Activated naive CD4-positive, alpha-beta T cell treated with anti-CD3 and anti-CD28 coated beads, Interleukin-2, amount 10 ng/mL, durations not matched to agents 7 days and 5 days (primary cell): ENCODE measurements at regions not wholly inside any gene's neighbourhood (a gene's known extent, or its start where the extent isn't known, plus 50 kb on each side); places are given as distances from the start of the nearest gene placed in this dataset.

Source experiments
- CTCF ChIA-PET: fragments of 350-600 bp; sonication (Branson Sonifier 250); formaldehyde crosslinking; loops from one replicate; lab custom pipeline; 2021; ENCODE audit warnings: antibody characterized with exemption; lab: Charles Lee
- DNase-seq: peaks from one replicate; pipeline ENCODE4 v3.0.0-alpha.2; 2020
- H3K27ac Mint-ChIP-seq: one replicate; pipeline ENCODE4 v1.8.0; 2021; ENCODE audit warnings: mild to moderate bottlenecking, moderate library complexity, mixed read lengths
- H3K27me3 Mint-ChIP-seq: one replicate; pipeline ENCODE4 v1.8.0; 2021; ENCODE audit warnings: mild to moderate bottlenecking, mixed read lengths
- H3K36me3 Mint-ChIP-seq: one replicate; pipeline ENCODE4 v1.8.0; 2021; ENCODE audit warnings: mixed read lengths
- H3K4me1 Mint-ChIP-seq: one replicate; pipeline ENCODE4 v1.8.0; 2021; ENCODE audit warnings: mixed read lengths
- H3K4me3 Mint-ChIP-seq: one replicate; pipeline ENCODE4 v1.8.0; 2021; ENCODE audit warnings: mild to moderate bottlenecking, moderate library complexity, mixed read lengths
- H3K9me3 Mint-ChIP-seq: one replicate; pipeline ENCODE4 v1.8.0; 2021; ENCODE audit warnings: mixed read lengths

GRCh38 chr2:120940726-120941256 lies 205.1 kb downstream of the GLI2 start:
- Mint-ChIP-seq H3K4me1 (no peaks in the 10 kb centered on the region), H3K27me3 (no peaks in the 10 kb centered on the region), H3K36me3 (no peaks in the 10 kb centered on the region), H3K4me3 (no peak overlapping the region), H3K27ac (no peak overlapping the region), H3K9me3 (no peaks in the 10 kb centered on the region)
- DNase-seq: no peak
- CTCF ChIA-PET: interaction anchor here (0.6 kb wide), 1 partner anchor 15 kb away, joined by 3 read pairs; no protein-coding TSS in a partner anchor

DNA sequence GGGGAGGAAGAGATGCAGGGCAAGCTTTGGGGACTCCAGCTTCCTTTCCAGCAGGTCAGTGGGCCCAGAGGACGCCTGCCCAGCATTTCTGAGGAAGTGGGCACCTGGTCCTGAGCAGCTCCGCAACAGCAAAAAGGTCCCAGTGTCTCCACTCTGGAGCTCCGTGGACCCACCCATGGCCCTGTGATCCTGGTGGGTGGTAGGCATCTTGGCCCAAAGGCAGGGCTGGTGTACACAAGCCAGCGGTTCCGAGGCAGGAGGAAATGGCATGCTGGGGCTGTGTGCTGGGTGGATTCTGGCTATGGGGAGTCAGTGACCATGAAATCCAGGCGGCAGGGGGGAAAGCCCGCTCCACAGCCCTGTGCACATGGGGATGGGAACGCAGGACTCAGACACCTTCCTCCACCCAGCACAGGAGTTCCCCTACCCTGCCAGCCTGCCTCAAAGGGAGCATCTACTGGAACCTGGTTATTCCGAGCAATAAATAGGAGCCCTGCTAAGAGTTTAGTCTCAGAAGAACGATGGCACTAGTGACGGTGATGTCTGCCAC lies 206.0 kb downstream of the GLI2 start:
- H3K27ac Mint-ChIP-seq: no peak overlapping the region
- H3K4me1 Mint-ChIP-seq: no peaks in the 10 kb centered on the region
- no peak for DNase-seq
- H3K36me3 Mint-ChIP-seq: no peaks in the 10 kb centered on the region
- H3K27me3 Mint-ChIP-seq: no peaks in the 10 kb centered on the region
- CTCF ChIA-PET: interaction anchor here (0.6 kb wide), 1 partner anchor 15 kb away, joined by 3 read pairs; no protein-coding TSS in a partner anchor
- no peaks in the 10 kb centered on the region for H3K9me3 Mint-ChIP-seq
- H3K4me3 Mint-ChIP-seq: no peak overlapping the region

GRCh38 chr2:120942658-120943057 lies 207.0 kb downstream of the GLI2 start:
- Mint-ChIP-seq H3K9me3 (no peaks in the 10 kb centered on the region), H3K36me3 (no peaks in the 10 kb centered on the region), H3K4me1 (no peaks in the 10 kb centered on the region), H3K4me3 (no peak overlapping the region), H3K27ac (no peak overlapping the region), H3K27me3 (no peaks in the 10 kb centered on the region)
- no peak for DNase-seq
- CTCF ChIA-PET: no interaction called here

DNA sequence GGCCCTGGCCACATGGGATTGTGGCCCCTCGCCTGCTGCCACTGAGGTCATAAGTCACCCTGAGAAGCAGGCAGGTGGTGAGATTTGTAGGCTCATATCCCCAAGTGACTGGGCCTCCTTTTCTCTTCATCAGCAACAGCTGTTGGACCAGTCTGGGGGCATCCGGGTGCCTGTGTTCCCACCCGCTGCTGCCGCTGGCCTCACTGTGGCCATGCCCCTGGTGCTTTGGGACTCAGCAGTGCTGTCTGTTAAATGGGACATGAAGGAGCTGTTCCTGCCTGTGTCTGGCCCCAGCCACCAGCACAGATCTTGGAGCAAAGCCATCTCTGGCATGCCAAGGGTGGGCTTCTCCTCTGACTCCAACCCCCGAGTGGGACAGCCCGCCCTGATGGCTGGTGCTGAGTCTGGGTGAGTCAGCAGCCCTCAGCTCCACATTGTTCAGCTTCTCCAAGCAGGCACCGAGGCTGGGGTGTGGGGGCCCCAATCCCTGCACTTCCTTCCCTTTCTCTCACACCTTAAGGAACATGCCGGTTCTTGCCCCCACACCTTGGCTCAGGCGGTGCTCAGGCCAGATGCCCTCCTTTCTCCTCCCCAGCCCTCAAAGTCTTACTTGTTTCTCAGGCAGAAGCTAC lies 207.9 kb downstream of the GLI2 start:
- Mint-ChIP-seq H3K9me3 (no peaks in the 10 kb centered on the region), H3K27ac (no peak overlapping the region), H3K4me1 (no peaks in the 10 kb centered on the region), H3K36me3 (no peaks in the 10 kb centered on the region), H3K4me3 (no peak overlapping the region), H3K27me3 (no peaks in the 10 kb centered on the region)
- DNase-seq: no peak
- CTCF ChIA-PET: no interaction called here

GRCh38 chr2:120944575-120944974 lies 208.9 kb downstream of the GLI2 start:
- no peak overlapping the region for H3K27ac Mint-ChIP-seq
- no peak for DNase-seq
- CTCF ChIA-PET: no interaction called here
- no peaks in the 10 kb centered on the region for H3K36me3 Mint-ChIP-seq
- H3K27me3 Mint-ChIP-seq: no peaks in the 10 kb centered on the region
- no peaks in the 10 kb centered on the region for H3K4me1 Mint-ChIP-seq
- H3K9me3 Mint-ChIP-seq: no peaks in the 10 kb centered on the region
- no peak overlapping the region for H3K4me3 Mint-ChIP-seq

GRCh38 chr2:120945091-120945490 lies 209.4 kb downstream of the GLI2 start:
- CTCF ChIA-PET: no interaction called here
- H3K36me3 Mint-ChIP-seq: no peaks in the 10 kb centered on the region
- H3K4me1 Mint-ChIP-seq: no peaks in the 10 kb centered on the region
- no peaks in the 10 kb centered on the region for H3K9me3 Mint-ChIP-seq
- no peak overlapping the region for H3K27ac Mint-ChIP-seq
- no peak for DNase-seq
- H3K4me3 Mint-ChIP-seq: no peak overlapping the region
- no peaks in the 10 kb centered on the region for H3K27me3 Mint-ChIP-seq

DNA sequence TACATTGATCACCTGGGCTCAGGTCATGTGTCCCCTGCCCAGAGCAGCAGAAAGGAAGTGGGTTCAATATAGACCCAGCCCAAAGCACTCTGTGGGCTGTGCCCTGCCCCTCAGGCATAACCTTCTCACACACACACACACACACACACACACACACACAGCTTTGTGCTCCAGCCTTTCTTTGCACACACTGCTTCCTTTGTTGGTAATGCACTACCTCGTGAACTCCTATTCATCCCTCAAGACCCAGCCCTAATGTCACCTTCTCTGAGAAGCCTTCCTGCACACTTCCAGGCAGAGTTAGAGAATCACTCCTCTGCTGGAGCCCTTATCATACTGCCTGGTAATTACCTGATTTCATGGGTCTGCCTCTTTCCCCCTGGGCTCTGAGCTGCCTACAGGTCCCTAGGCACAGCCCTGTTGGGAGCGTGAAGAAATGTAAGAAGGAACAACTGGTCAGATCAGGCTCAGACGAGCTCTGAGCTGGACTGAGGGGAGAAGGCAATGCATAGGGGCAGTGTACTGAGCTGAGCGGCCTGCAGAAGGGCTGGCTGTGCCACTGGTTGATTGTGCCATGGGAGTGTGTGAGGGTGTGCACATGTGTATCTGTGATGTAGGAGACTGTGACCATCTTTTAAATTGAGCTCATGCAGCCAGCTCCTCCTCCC lies 210.3 kb downstream of the GLI2 start:
- H3K4me1 Mint-ChIP-seq: no peaks in the 10 kb centered on the region
- no peak overlapping the region for H3K27ac Mint-ChIP-seq
- H3K4me3 Mint-ChIP-seq: no peak overlapping the region
- DNase-seq: no peak
- CTCF ChIA-PET: no interaction called here
- no peaks in the 10 kb centered on the region for H3K27me3 Mint-ChIP-seq
- no peaks in the 10 kb centered on the region for H3K36me3 Mint-ChIP-seq
- H3K9me3 Mint-ChIP-seq: no peaks in the 10 kb centered on the region

DNA sequence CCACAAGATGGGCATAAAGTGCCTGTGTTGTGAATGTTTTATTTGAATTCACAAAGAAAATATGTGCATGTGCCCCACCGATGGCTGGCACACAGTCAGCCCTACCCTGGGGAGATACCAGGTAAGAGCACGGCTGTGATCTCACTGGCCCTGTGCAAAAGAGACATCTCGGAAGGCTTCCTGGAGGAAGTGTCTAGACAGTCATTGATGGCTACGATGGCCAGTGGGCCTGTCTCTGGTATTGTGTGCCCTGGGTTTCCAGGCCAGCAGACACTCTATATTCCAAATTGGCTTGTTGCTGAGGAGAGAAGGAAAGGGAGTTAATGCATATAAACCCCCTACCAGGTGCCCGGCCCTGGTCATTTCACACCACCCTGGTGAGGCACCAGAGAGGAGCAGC lies 211.7 kb downstream of the GLI2 start:
- Mint-ChIP-seq H3K4me1 (no peaks in the 10 kb centered on the region), H3K27ac (no peak overlapping the region), H3K4me3 (no peak overlapping the region), H3K27me3 (no peaks in the 10 kb centered on the region), H3K9me3 (no peaks in the 10 kb centered on the region), H3K36me3 (no peaks in the 10 kb centered on the region)
- CTCF ChIA-PET: no interaction called here
- no peak for DNase-seq

DNA sequence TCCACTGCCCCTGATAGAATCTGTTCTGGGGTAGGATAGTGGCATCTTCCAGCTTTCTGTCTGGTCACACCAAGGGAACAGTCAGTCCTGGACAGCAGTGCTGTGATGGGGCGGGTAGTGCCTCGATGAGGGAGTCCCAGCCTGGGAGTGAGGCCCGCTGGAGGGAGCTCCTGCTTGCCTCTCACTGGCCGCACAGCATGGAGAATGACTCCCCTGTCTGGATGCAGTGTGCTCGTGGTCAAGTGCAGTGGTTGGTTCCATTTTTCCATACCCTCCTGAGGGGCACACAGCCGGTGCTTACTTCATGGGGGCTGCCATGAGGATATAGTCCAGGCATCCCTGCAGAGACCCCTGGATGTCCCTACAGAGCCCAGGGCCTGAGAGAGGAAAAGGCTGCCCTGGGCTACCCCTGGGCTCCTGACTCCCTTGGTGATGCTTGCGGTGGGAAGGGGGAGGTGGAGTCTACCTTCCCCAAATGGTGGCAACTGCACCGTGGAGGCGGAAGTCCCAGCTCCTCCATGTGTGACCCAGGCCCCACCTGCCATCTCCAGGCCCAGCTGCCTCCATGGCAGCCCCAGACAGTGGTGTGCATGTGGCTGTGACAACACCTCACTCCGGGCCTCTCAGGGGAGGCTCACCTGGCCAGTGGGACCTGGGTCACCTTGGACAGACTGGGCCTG lies 212.5 kb downstream of the GLI2 start:
- DNase-seq: no peak

DNA sequence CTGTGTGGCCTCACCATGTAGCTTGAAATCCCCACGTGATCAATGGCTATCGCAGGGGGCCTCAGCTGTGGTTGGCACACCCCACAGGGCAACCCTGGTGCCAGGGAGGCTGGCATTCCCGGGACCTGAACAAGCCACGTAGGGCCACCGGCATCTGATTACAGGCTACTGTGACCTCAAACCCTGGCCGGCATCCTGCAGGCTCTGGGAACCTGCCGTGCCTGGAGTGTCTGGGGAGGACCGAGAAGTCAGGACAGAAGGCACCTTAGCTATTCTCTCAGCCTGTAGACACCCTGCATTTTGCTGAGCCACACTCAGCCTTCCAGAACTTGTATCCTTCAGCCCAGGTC lies 213.0 kb downstream of the GLI2 start:
- Mint-ChIP-seq H3K4me3 (no peak overlapping the region), H3K9me3 (no peaks in the 10 kb centered on the region), H3K27ac (no peak overlapping the region), H3K27me3 (no peaks in the 10 kb centered on the region), H3K4me1 (no peaks in the 10 kb centered on the region), H3K36me3 (no peaks in the 10 kb centered on the region)
- CTCF ChIA-PET: interaction anchor here (1.2 to 1.6 kb wide), 2 partner anchors 9 to 252 kb away, joined by 3 to 4 read pairs; no protein-coding TSS in a partner anchor
- no peak for DNase-seq

More for the DNA sequence above, 212.5 kb downstream of the GLI2 start:
- H3K4me3 Mint-ChIP-seq: no peak overlapping the region
- H3K36me3 Mint-ChIP-seq: no peaks in the 10 kb centered on the region
- CTCF ChIA-PET: interaction anchor here (1.2 to 1.6 kb wide), 2 partner anchors 10 to 252 kb away, joined by 3 to 4 read pairs; no protein-coding TSS in a partner anchor
- H3K4me1 Mint-ChIP-seq: no peaks in the 10 kb centered on the region
- H3K9me3 Mint-ChIP-seq: no peaks in the 10 kb centered on the region
- no peaks in the 10 kb centered on the region for H3K27me3 Mint-ChIP-seq
- no peak overlapping the region for H3K27ac Mint-ChIP-seq

DNA sequence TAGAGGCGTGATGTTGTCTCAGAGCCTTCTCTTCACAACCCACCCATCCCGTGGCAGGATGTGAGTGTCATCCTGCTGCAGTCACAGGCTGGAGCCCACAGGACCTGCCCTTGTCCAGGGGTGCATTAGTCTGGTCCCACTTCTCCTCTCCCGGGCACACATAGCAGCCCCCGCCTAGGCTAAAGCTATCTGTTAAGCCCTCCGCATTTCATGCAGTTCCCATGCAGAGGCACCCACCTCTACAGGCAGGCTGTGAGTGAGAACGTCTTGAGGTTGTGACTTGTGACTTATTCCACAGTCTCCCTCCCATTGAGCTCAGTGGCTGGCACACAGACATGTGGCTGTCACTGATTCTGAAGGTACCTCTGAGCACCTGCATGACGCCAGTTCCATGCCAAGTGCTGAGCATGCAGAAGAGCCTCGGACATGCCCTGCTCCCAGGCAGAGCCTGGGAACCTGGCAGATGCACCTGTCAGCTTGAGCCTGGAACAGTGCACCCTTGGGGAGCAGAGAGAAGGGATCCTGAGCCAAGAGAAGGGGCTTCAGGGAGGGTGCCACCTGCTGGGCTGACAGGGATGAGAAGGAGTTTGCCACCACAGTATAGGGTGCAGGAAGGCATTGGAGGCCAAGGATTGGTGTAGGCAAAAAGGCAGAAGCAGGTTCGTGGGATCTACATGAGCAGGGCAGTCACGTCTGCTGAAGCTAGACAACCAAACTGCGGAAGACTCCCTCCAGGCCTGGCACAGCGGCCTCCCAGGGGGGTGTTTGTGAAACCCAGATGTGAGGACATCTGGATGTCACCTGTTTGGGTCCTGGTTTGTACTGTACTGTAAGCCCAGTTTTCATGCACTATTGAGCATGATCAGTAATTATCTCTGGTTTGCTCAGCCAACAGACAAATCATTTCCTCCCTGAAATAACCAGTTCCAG lies 213.6 kb downstream of the GLI2 start:
- no peaks in the 10 kb centered on the region for H3K9me3 Mint-ChIP-seq
- H3K4me1 Mint-ChIP-seq: no peaks in the 10 kb centered on the region
- no peak overlapping the region for H3K27ac Mint-ChIP-seq
- H3K4me3 Mint-ChIP-seq: no peak overlapping the region
- CTCF ChIA-PET: interaction anchor here (1.2 to 1.6 kb wide), 2 partner anchors 9 to 253 kb away, joined by 3 to 4 read pairs; no protein-coding TSS in a partner anchor
- H3K36me3 Mint-ChIP-seq: no peaks in the 10 kb centered on the region
- H3K27me3 Mint-ChIP-seq: no peaks in the 10 kb centered on the region
- DNase-seq: no peak

DNA sequence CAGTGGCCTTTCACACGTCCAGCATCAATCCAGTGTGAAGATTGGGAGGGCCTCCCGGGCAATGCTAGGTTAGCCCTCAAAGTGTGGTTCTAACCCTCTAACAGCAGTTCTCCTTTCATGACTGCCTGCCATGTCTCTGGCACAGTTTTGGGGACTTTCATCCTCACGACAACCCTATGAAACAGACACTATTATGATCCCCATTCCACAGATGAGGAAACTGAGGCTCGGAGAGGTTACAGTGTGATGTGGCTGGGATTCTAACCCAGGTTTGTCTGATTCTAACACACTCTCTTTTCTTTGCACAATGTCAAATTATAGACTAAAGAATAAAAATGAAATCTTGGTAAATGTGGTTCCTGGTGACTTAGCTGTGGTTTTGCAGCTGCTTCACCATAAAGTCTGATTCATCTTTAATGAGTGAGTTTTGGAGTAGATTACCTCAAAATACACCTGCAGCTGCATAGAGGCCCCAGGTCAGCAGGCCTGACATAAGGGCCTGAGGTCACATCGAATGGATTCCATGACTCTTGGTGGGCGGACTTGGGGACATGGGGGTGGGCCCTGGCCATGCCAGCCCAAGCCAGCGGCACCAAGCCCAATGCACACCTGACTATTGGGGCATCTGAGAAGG lies 214.4 kb downstream of the GLI2 start:
- no peaks in the 10 kb centered on the region for H3K9me3 Mint-ChIP-seq
- H3K36me3 Mint-ChIP-seq: no peaks in the 10 kb centered on the region
- no peaks in the 10 kb centered on the region for H3K27me3 Mint-ChIP-seq
- no peaks in the 10 kb centered on the region for H3K4me1 Mint-ChIP-seq
- no peak overlapping the region for H3K27ac Mint-ChIP-seq
- H3K4me3 Mint-ChIP-seq: no peak overlapping the region
- DNase-seq: no peak
- CTCF ChIA-PET: interaction anchor here (1.6 kb wide), 1 partner anchor 254 kb away, joined by 4 read pairs; no protein-coding TSS in a partner anchor

DNA sequence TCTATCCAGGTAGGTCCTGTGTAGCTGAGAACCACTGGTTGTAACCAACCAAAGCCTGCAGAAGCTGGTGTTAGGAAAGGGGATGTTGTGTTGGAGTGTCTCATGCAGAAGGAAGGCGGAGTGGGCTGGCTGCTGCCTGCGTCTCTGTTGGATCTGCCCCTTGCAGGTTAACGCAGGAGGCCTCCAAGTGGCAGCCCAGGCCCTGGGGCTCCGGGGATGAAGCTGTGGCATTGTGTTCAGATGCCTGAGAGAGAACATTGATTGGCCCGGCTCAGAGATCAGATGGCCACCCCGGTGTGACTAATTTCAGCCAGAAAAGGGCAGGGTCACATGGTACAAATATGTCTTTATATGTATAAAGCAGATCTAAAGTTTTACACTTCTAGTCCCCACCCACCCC lies 216.0 kb downstream of the GLI2 start:
- Mint-ChIP-seq H3K27ac (no peak overlapping the region), H3K4me3 (no peak overlapping the region), H3K27me3 (no peaks in the 10 kb centered on the region), H3K36me3 (no peaks in the 10 kb centered on the region), H3K9me3 (no peaks in the 10 kb centered on the region), H3K4me1 (no peaks in the 10 kb centered on the region)
- CTCF ChIA-PET: no interaction called here
- no peak for DNase-seq
